Adrenal gland (tissue), 9 donors: ENCODE measurements at regions not wholly inside any gene's neighbourhood (a gene's known extent, or its start where the extent isn't known, plus 50 kb on each side); places are given as distances from the start of the nearest gene placed in this dataset.
"Not testable (repeated sequence)": the region's sequence is repeated elsewhere in the genome, so short reads cannot be mapped to it uniquely, and the experiment has no call there.

Source experiments
- DNase-seq, 7 donors: peaks; one replicate each; pipeline ENCODE4 v3.0.0-alpha.2; 2019 to 2020
- H3K27ac ChIP-seq, 5 donors: fragments of 200-600 bp; sonication (generic) in 4 of 5; 1 replicate in 3 of 5; 2 replicates in 2 of 5; pipeline versions ENCODE4 v1.5.1 to v1.8.0; 2016 to 2020; ENCODE audit warnings: mild to moderate bottlenecking in 1 of 5
- H3K27me3 ChIP-seq: fragments of 200-600 bp; 2 replicates; pipeline ENCODE4 v1.8.0; 2021
- H3K36me3 ChIP-seq, 2 donors: fragments of 200-600 bp; replicated peaks in 1 of 2; 1 replicate in 1 of 2; 2 replicates in 1 of 2; pipeline versions ENCODE4 v1.5.1 to v1.8.0; 2018 to 2022
- H3K4me1 ChIP-seq, 2 donors: fragments of 200-600 bp; replicated peaks in 1 of 2; 1 replicate in 1 of 2; 2 replicates in 1 of 2; pipeline versions ENCODE4 v1.5.1 to v1.8.0; 2018 to 2021
- H3K4me3 ChIP-seq, 4 donors: fragments of 200-600 bp; sonication (generic) in 3 of 4; one replicate each; pipeline ENCODE4 v1.5.1; 2016 to 2018
- H3K9me3 ChIP-seq, 3 donors: fragments of 200-600 bp; sonication (generic) in 1 of 3; replicated peaks in 1 of 3; 1 replicate in 2 of 3; 2 replicates in 1 of 3; pipeline versions ENCODE4 v1.5.1 to v1.8.0; 2016 to 2021
- CTCF ChIP-seq, 6 experiments: fragments of 450-650 bp in 4 of 6; fragments of 200-600 bp in 2 of 6; sonication (generic) in 1 of 6; IDR thresholded peaks; 1 replicate in 5 of 6; 2 replicates in 1 of 6; pipeline versions ENCODE4 v1.5.1 to v1.8.0; 2016 to 2021; ENCODE audit warnings: antibody characterized with exemption in 6 of 6, mild to moderate bottlenecking in 2 of 6, moderate library complexity in 1 of 6
- POLR2A ChIP-seq, 2 donors: fragments of 450-650 bp; IDR thresholded peaks; one replicate each; pipeline ENCODE4 v1.6.1; 2017; ENCODE audit warnings: antibody characterized with exemption in 2 of 2, mild to moderate bottlenecking in 2 of 2, moderate library complexity in 1 of 2
- WGBS, 4 donors: extraction: QIAGEN DNeasy Blood & Tissue Kit in 2 of 4; methylation state at CpG; one replicate each; pipeline versions ENCODE4 v1.1.5 to v1.1.7; 2013 to 2017; 5-methylcytosine and 5-hydroxymethylcytosine counted together
- intact Hi-C, 2 donors: fragments of 100-400 bp; cut with DNase I; formaldehyde crosslinking; loops; one replicate each; pipeline versions ENCODE4 v1.14.1 to v1.15.0; 2022 to 2023
- donor health status: healthy with polysubstance abuse.
- donor health status: Bipolar disorder and iron deficiency.
- donor health status: DM: yes; HTN: yes; CAD: no.
- donor health status: DM: no; HTN: no; CAD: no.
- donor health status: DM: no; HTN: no; CAD: no.

- WGBS, 4 donors = 60 to 65% (median 62%) methylated on average over 4 of the region's 4 CpGs
- peaks cover 0 to 4% of the 10 kb centered on the region in 2 donors for H3K4me1 ChIP-seq
- DNase-seq = no peak
- intact Hi-C loops = no loop called here
- no peak for TF ChIP-seq POLR2A (IDR thresholded peaks at IDR 0.05)
- TF ChIP-seq CTCF (IDR thresholded peaks at IDR 0.05) = no peak
- H3K4me3 ChIP-seq = no peak overlapping the region
- H3K36me3 ChIP-seq = no peaks in the 10 kb centered on the region
- no peaks in the 10 kb centered on the region for H3K9me3 ChIP-seq
- H3K27me3 ChIP-seq = no peaks in the 10 kb centered on the region
- no peak overlapping the region for H3K27ac ChIP-seq
Observed at GRCh38 chr11:86167499-86168164, 76.9 kb upstream of the EED start.

- WGBS, 4 donors = 87 to 100% (median 95%) methylated on average over 1 of the region's 1 CpG
- H3K4me1 ChIP-seq = peaks cover 0 to 17% of the 10 kb centered on the region in 2 donors
- H3K4me3 ChIP-seq, H3K27ac ChIP-seq, H3K9me3 ChIP-seq, DNase-seq, intact Hi-C loops, H3K36me3 ChIP-seq, H3K27me3 ChIP-seq: not testable (repeated sequence)
Observed at GRCh38 chr11:86166287-86166686, 78.3 kb upstream of the EED start.

- TF ChIP-seq POLR2A (IDR thresholded peaks at IDR 0.05) = no peak
- TF ChIP-seq CTCF (IDR thresholded peaks at IDR 0.05) = no peak
- intact Hi-C loops = no loop called here
- 74 to 87% (median 79%) methylated on average over 2 of the region's 2 CpGs for WGBS, 4 donors
Observed at GRCh38 chr11:86164106-86164505, 80.4 kb upstream of the EED start.

GRCh38 chr11:86163221-86163876 is 81.2 kb upstream of the EED start:
- DNase-seq, H3K9me3 ChIP-seq, H3K36me3 ChIP-seq, intact Hi-C loops, H3K27me3 ChIP-seq, H3K4me3 ChIP-seq: not testable (repeated sequence)
- peaks cover 0 to 26% of the 10 kb centered on the region in 2 donors for H3K4me1 ChIP-seq
- H3K27ac ChIP-seq = peak overlapping the region in 2 of 5 donors; percentile 63 to 73
- WGBS, 4 donors = 80 to 95% (median 87%) methylated on average over 6 of the region's 6 CpGs

More at GRCh38 chr11:86164106-86164505, 80.4 kb upstream of the EED start:
- no peak for DNase-seq
- H3K27me3 ChIP-seq = no peaks in the 10 kb centered on the region
- H3K4me1 ChIP-seq = peaks cover 0 to 26% of the 10 kb centered on the region in 2 donors
- no peaks in the 10 kb centered on the region for H3K9me3 ChIP-seq
- no peak overlapping the region for H3K27ac ChIP-seq
- H3K4me3 ChIP-seq = no peak overlapping the region
- no peaks in the 10 kb centered on the region for H3K36me3 ChIP-seq

- no peaks in the 10 kb centered on the region for H3K27me3 ChIP-seq
- no peaks in the 10 kb centered on the region for H3K9me3 ChIP-seq
- 13 to 38% (median 29%) methylated on average over 1 of the region's 1 CpG for WGBS, 4 donors
- H3K27ac ChIP-seq = peak overlapping the region in 4 of 5 donors; percentile 10 to 73 (median 43)
- peak in 6 of 7 donors; percentile 43 to 83 (median 66) for DNase-seq
- intact Hi-C loops = no loop called here
- peaks cover 0 to 26% of the 10 kb centered on the region in 2 donors for H3K4me1 ChIP-seq
- TF ChIP-seq POLR2A (IDR thresholded peaks at IDR 0.05) (no peak), CTCF (IDR thresholded peaks at IDR 0.05) (no peak)
- no peaks in the 10 kb centered on the region for H3K36me3 ChIP-seq
- H3K4me3 ChIP-seq = no peak overlapping the region
Observed at GRCh38 chr11:86162239-86162638, 82.3 kb upstream of the EED start.
